ENCODE measurements at regions not wholly inside any gene's neighbourhood (a gene's known extent, or its start where the extent isn't known, plus 50 kb on each side); places are given as distances from the start of the nearest gene placed in this dataset.

- no peak overlapping the region for H2BK5ac ChIP-seq (ENCODE audit: low read depth, low read length)
- H4K91ac ChIP-seq (replicated peaks; ENCODE audit: insufficient read length, low read length), result no peak overlapping the region
- H3K14ac ChIP-seq (ENCODE audit: insufficient read length), result no peak overlapping the region
- H3K4me3 ChIP-seq (ENCODE audit: extremely low read depth in 1 of 4, insufficient read depth in 2 of 4, low read depth in 3 of 4, low read length in 4 of 4), result no peak overlapping the region
- no peak overlapping the region for H2BK20ac ChIP-seq (ENCODE audit: low read length)
- no peak overlapping the region for H3K4me2 ChIP-seq (ENCODE audit: insufficient read depth in 1 of 2, low read depth in 2 of 2, low read length in 2 of 2)
- FAIRE-seq, result no peak
- H3K4ac ChIP-seq (replicated peaks; ENCODE audit: insufficient read length, low read depth, low read length), result no peak overlapping the region
- H3K36me3 ChIP-seq (ENCODE audit: control insufficient read depth in 2 of 4, insufficient read depth in 4 of 4, low read length in 3 of 4), result no peaks in the 10 kb centered on the region
- no peaks in the 10 kb centered on the region for H3K9me3 ChIP-seq (ENCODE audit: insufficient read depth in 2 of 2, low read depth in 1 of 2, low read length in 1 of 2)
- no peaks in the 10 kb centered on the region for H4K20me1 ChIP-seq (replicated peaks in 1 of 2; ENCODE audit: control insufficient read depth in 1 of 2, insufficient read depth in 2 of 2, low read length in 2 of 2)
- H3K23ac ChIP-seq (ENCODE audit: insufficient read length), result no peak overlapping the region
- H2AFZ ChIP-seq (ENCODE audit: low read length), result no peak overlapping the region
- no peak overlapping the region for H2BK120ac ChIP-seq (replicated peaks; ENCODE audit: low read depth, low read length)
- H3K56ac ChIP-seq (replicated peaks; ENCODE audit: insufficient read length, low read depth, low read length), result no peak overlapping the region
- 89% methylated on average over 2 of the region's 2 CpGs; no CpG with 5 or more reads in 1 of the 2 experiments for WGBS, 2 experiments (ENCODE audit: extremely low coverage in 1 of 2, insufficient coverage in 1 of 2, insufficient read length in 1 of 2, insufficient replicate concordance in 2 of 2, low coverage in 1 of 2, low lambda C conversion rate in 2 of 2, missing lambda C conversion rate in 1 of 2)
- H2AK5ac ChIP-seq (ENCODE audit: low read depth, low read length), result no peak overlapping the region
- no peak overlapping the region for H3K9ac ChIP-seq (replicated peaks in 1 of 4; ENCODE audit: extremely low read depth in 1 of 4, low read depth in 3 of 4, low read length in 3 of 4)
- no peak overlapping the region for H3K27ac ChIP-seq (ENCODE audit: low read depth, low read length)
- POLR2A ChIA-PET (ENCODE audit: partially characterized antibody), result no interaction called here
- no peak overlapping the region for H4K5ac ChIP-seq (ENCODE audit: insufficient read length, low read depth, low read length)
- H3K79me1 ChIP-seq (ENCODE audit: low read depth, low read length), result no peaks in the 10 kb centered on the region
- DNase-seq (ENCODE audit: low read depth in 1 of 2, low spot score in 2 of 2), result no peak
- no peak overlapping the region for H4K8ac ChIP-seq (ENCODE audit: extremely low read depth, insufficient read depth, low read length)
- peaks cover 0 to 9% (median 2%) of the 10 kb centered on the region in 4 experiments; a peak in 2 of 7 replicates for H3K4me1 ChIP-seq (replicated peaks in 1 of 4; ENCODE audit: control insufficient read depth in 3 of 4, insufficient read depth in 4 of 4, low read length in 3 of 4)
- H3K79me2 ChIP-seq (ENCODE audit: control insufficient read depth in 1 of 2, insufficient read depth in 2 of 2, low read length in 2 of 2), result no peaks in the 10 kb centered on the region
- H2BK15ac ChIP-seq (ENCODE audit: low read length), result no peak overlapping the region
- H3K27me3 ChIP-seq (replicated peaks in 1 of 4; ENCODE audit: control insufficient read depth in 3 of 4, extremely low read depth in 1 of 4, insufficient read depth in 3 of 4, low read length in 3 of 4), result no peaks in the 10 kb centered on the region
- H2BK12ac ChIP-seq (ENCODE audit: low read depth, low read length), result no peak overlapping the region
- H3K18ac ChIP-seq (ENCODE audit: extremely low read depth, low read length), result no peak overlapping the region
- CTCF ChIA-PET (ENCODE audit: partially characterized antibody), result interaction anchor here (1.5 kb wide), 1 partner anchor 8 kb away, joined by 10 read pairs; no protein-coding TSS in a partner anchor
- no peaks in the 10 kb centered on the region; the same call in 1 of the 2 replicates for H3K23me2 ChIP-seq (ENCODE audit: low read depth, low read length)
- TF ChIP-seq SRF (IDR thresholded peaks at IDR 0.05; ENCODE audit: low read depth, low read length), result no peak
- TF ChIP-seq JUND (IDR thresholded peaks at IDR 0.05; ENCODE audit: low read length), result no peak
- TF ChIP-seq CTBP2 (IDR thresholded peaks at IDR 0.05; ENCODE audit: borderline replicate concordance, insufficient read depth, insufficient read length, low read length), result no peak
- no peak for TF ChIP-seq EGR1 (IDR thresholded peaks at IDR 0.05; ENCODE audit: borderline replicate concordance, low read depth, low read length)
- TF ChIP-seq SUZ12 (IDR thresholded peaks at IDR 0.05; ENCODE audit: low read length), result no peak
- no peak for TF ChIP-seq RAD21 (IDR thresholded peaks at IDR 0.05 in 1 of 2, conservative IDR thresholded peaks at IDR 0.05 in 1 of 2; ENCODE audit: low read depth in 2 of 2, low read length in 2 of 2)
- TF ChIP-seq KDM1A (IDR thresholded peaks at IDR 0.05; ENCODE audit: borderline replicate concordance, low read length), result no peak
- no peak for TF ChIP-seq RXRA (IDR thresholded peaks at IDR 0.05; ENCODE audit: insufficient read depth, low read depth, low read length)
- no peak for TF ChIP-seq CTCF (IDR thresholded peaks at IDR 0.05; ENCODE audit: control extremely low read depth in 1 of 3, insufficient read depth in 1 of 3, low read depth in 1 of 3, low read length in 3 of 3)
Observed at GRCh38 chr12:54716261-54716660, 68.1 kb upstream of the DCD start.
